MM.1S (cell line): ENCODE measurements at regions not wholly inside any gene's neighbourhood (a gene's known extent, or its start where the extent isn't known, plus 50 kb on each side); places are given as distances from the start of the nearest gene placed in this dataset.
"Not testable (repeated sequence)": the region's sequence is repeated elsewhere in the genome, so short reads cannot be mapped to it uniquely, and the experiment has no call there.

ENCODE experiments used
- DNase-seq: peaks from one replicate; pipeline ENCODE4 v3.0.0-alpha.2; 2015
- H2AFZ ChIP-seq: fragments of 300-600 bp; sonication (generic); 2 replicates; pipeline ENCODE4 v1.6.0; 2016; ENCODE audit warnings: antibody characterized with exemption, low read length
- H3F3A ChIP-seq: fragments of 300-600 bp; sonication (generic); 2 replicates; pipeline ENCODE4 v1.6.1; 2016; ENCODE audit warnings: mild to moderate bottlenecking, antibody characterized with exemption, low read length, moderate library complexity, mixed read lengths; ENCODE audit not compliant: insufficient read depth
- H3K27ac ChIP-seq: fragments of 300-600 bp; sonication (generic); 2 replicates; pipeline ENCODE4 v1.5.1; 2016; ENCODE audit warnings: mild to moderate bottlenecking, low read length
- H3K27me3 ChIP-seq: fragments of 300-600 bp; sonication (generic); replicated peaks from 2 replicates; pipeline ENCODE4 v1.6.0; 2016; ENCODE audit warnings: low read length; ENCODE audit not compliant: insufficient read depth
- H3K36me3 ChIP-seq: fragments of 300-600 bp; sonication (generic); replicated peaks from 2 replicates; pipeline ENCODE4 v1.6.1; 2016; ENCODE audit warnings: mild to moderate bottlenecking, low read length, mixed read lengths; ENCODE audit not compliant: insufficient read depth
- H3K4me1 ChIP-seq: fragments of 300-600 bp; sonication (generic); 2 replicates; pipeline ENCODE4 v1.6.1; 2016; ENCODE audit warnings: low read length, mixed read lengths
- H3K4me2 ChIP-seq: fragments of 300-600 bp; sonication (generic); 2 replicates; pipeline ENCODE4 v1.6.0; 2016; ENCODE audit warnings: low read depth, low read length
- H3K4me3 ChIP-seq: fragments of 300-600 bp; sonication (generic); 2 replicates; pipeline ENCODE4 v1.5.1; 2016; ENCODE audit warnings: low read length, mixed read lengths
- H3K79me2 ChIP-seq: fragments of 300-600 bp; sonication (generic); 2 replicates; pipeline ENCODE4 v1.6.1; 2016; ENCODE audit warnings: mixed run types, low read length, mixed read lengths
- H3K9ac ChIP-seq: fragments of 300-600 bp; sonication (generic); 2 replicates; pipeline ENCODE4 v1.6.1; 2016; ENCODE audit warnings: low read length, mixed read lengths
- H3K9me2 ChIP-seq: fragments of 300-600 bp; sonication (generic); replicated peaks from 2 replicates; pipeline ENCODE4 v1.6.1; 2016; ENCODE audit warnings: mild to moderate bottlenecking, low read length, mixed read lengths; ENCODE audit not compliant: insufficient read depth
- H3K9me3 ChIP-seq: fragments of 300-600 bp; sonication (generic); replicated peaks from 2 replicates; pipeline ENCODE4 v1.6.1; 2016; ENCODE audit warnings: mild to moderate bottlenecking, low read length, mixed read lengths; ENCODE audit not compliant: insufficient read depth
- H4K20me1 ChIP-seq: fragments of 300-600 bp; sonication (generic); 2 replicates; pipeline ENCODE4 v1.6.1; 2016; ENCODE audit warnings: mild to moderate bottlenecking, low read length, moderate library complexity, mixed read lengths; ENCODE audit not compliant: insufficient read depth
- CTCF ChIP-seq: fragments of 300-600 bp; sonication (generic); IDR thresholded peaks from 2 replicates; pipeline ENCODE4 v1.5.1; 2016; ENCODE audit warnings: antibody characterized with exemption, low read length, mixed read lengths
- EZH2 ChIP-seq: fragments of 300-600 bp; sonication (generic); optimal IDR thresholded peaks from 2 replicates; pipeline ENCODE3; 2017; ENCODE audit warnings: low read depth, mild to moderate bottlenecking, antibody characterized with exemption, low read length, mixed read lengths
- EZH2phosphoT487 ChIP-seq: fragments of 300-600 bp; sonication (generic); IDR thresholded peaks from 2 replicates; pipeline ENCODE4 v1.6.1; 2018; ENCODE audit warnings: antibody characterized with exemption, low read length

- H3K4me1 ChIP-seq: no peaks in the 10 kb centered on the region
- no peak overlapping the region for H2AFZ ChIP-seq
- H3K79me2 ChIP-seq: no peaks in the 10 kb centered on the region
- H3K4me2 ChIP-seq: no peak overlapping the region
- H3F3A ChIP-seq: no peaks in the 10 kb centered on the region
- H3K9ac ChIP-seq: no peak overlapping the region
- H3K4me3 ChIP-seq: no peak overlapping the region
- no peaks in the 10 kb centered on the region for H3K36me3 ChIP-seq
- no peak for TF ChIP-seq EZH2phosphoT487
- H3K27ac ChIP-seq: no peak overlapping the region
- H3K27me3 ChIP-seq: no peaks in the 10 kb centered on the region
- no peaks in the 10 kb centered on the region for H3K9me3 ChIP-seq
- no peaks in the 10 kb centered on the region for H4K20me1 ChIP-seq
- no peak for DNase-seq
- H3K9me2 ChIP-seq: no peaks in the 10 kb centered on the region
Measured at GRCh38 chrX:137858106-137858505, 292.2 kb downstream of the ZIC3 start.

DNA sequence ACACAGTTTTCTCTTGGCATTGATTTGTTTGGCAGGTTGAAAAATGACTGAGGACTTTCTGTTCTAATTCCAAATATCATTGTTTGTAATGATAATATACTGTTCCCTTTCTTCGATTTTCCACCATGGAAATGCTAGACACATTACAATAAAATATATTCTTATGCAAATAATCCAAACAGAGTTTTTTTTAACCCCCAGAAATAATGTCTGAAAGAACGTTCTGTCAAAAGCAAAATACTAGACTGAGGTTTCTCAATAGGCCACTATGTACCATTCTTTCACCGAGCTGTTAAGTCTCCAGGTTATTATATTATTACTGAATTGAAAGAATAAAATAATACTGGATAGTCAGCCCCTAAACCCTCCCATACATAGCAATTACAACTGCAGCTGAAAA is 312.5 kb downstream of the ZIC3 start:
- Histone ChIP-seq H3F3A (no peaks in the 10 kb centered on the region), H3K36me3 (no peaks in the 10 kb centered on the region), H3K9ac (no peak overlapping the region), H3K4me1 (no peaks in the 10 kb centered on the region), H4K20me1 (no peaks in the 10 kb centered on the region), H3K4me3 (no peak overlapping the region), H3K9me3 (no peaks in the 10 kb centered on the region), H3K27me3 (no peaks in the 10 kb centered on the region), H3K79me2 (no peaks in the 10 kb centered on the region), H3K27ac (no peak overlapping the region), H3K4me2 (no peak overlapping the region), H3K9me2 (no peaks in the 10 kb centered on the region), H2AFZ (no peak overlapping the region)
- no peak for DNase-seq
- TF ChIP-seq EZH2phosphoT487 (no peak), EZH2 (no peak), CTCF (no peak)

GRCh38 chrX:137882960-137883359 is 317.0 kb downstream of the ZIC3 start:
- H3K9me2 ChIP-seq: no peaks in the 10 kb centered on the region
- no peaks in the 10 kb centered on the region for H3K79me2 ChIP-seq
- no peaks in the 10 kb centered on the region for H3K9me3 ChIP-seq
- no peaks in the 10 kb centered on the region for H3F3A ChIP-seq
- H3K36me3 ChIP-seq: no peaks in the 10 kb centered on the region
- H3K9ac ChIP-seq: no peak overlapping the region
- no peak for TF ChIP-seq EZH2phosphoT487
- no peak for TF ChIP-seq CTCF
- no peak for TF ChIP-seq EZH2
- H3K27ac ChIP-seq: no peak overlapping the region
- H2AFZ ChIP-seq: no peak overlapping the region
- no peak overlapping the region for H3K4me2 ChIP-seq
- H3K27me3 ChIP-seq: no peaks in the 10 kb centered on the region
- no peaks in the 10 kb centered on the region for H3K4me1 ChIP-seq
- no peak overlapping the region for H3K4me3 ChIP-seq
- H4K20me1 ChIP-seq: no peaks in the 10 kb centered on the region
- DNase-seq: no peak

- not testable (repeated sequence) for H3K9me3 ChIP-seq, DNase-seq, H3K79me2 ChIP-seq, H3K27ac ChIP-seq, H3K27me3 ChIP-seq, H3K4me3 ChIP-seq, H3K9me2 ChIP-seq, H3K4me2 ChIP-seq, H3K4me1 ChIP-seq, H3K9ac ChIP-seq, H2AFZ ChIP-seq, H3K36me3 ChIP-seq, H4K20me1 ChIP-seq, H3F3A ChIP-seq
Measured at GRCh38 chrX:137884813-137885212, 318.9 kb downstream of the ZIC3 start.
